ENCODE measurements at regions not wholly inside any gene's neighbourhood (a gene's known extent, or its start where the extent isn't known, plus 50 kb on each side); places are given as distances from the start of the nearest gene placed in this dataset.

GRCh38 chr5:122723606-122724352, 51.1 kb upstream of the SNX2 start:
- FAIRE-seq, result no peak

All from TTC549 (cell line).